ENCODE measurements at regions not wholly inside any gene's neighbourhood (a gene's known extent, or its start where the extent isn't known, plus 50 kb on each side); places are given as distances from the start of the nearest gene placed in this dataset.

- no peak for DNase-seq (ENCODE audit: low spot score)
- in situ Hi-C loops (cut with MboI; ENCODE audit: low sequenced_read_pairs, unreplicated experiment) = no loop called here
- TF ChIP-seq CTCF (IDR thresholded peaks at IDR 0.05; ENCODE audit: borderline replicate concordance, control extremely low read depth, extremely low read depth, insufficient read depth, missing control alignments) = no peak
These were observed 334.5 kb downstream of the CTTN start for GRCh38 chr11:70732881-70733196.

- TF ChIP-seq CTCF (IDR thresholded peaks at IDR 0.05; ENCODE audit: borderline replicate concordance, control extremely low read depth, extremely low read depth, insufficient read depth, missing control alignments) = no peak
- no peak for DNase-seq (ENCODE audit: low spot score)
- in situ Hi-C loops (cut with MboI; ENCODE audit: low sequenced_read_pairs, unreplicated experiment) = no loop called here
These were observed 335.3 kb downstream of the CTTN start for GRCh38 chr11:70733327-70734325.

- TF ChIP-seq CTCF (IDR thresholded peaks at IDR 0.05; ENCODE audit: borderline replicate concordance, control extremely low read depth, extremely low read depth, insufficient read depth, missing control alignments) = no peak
- in situ Hi-C loops (cut with MboI; ENCODE audit: low sequenced_read_pairs, unreplicated experiment) = no loop called here
- DNase-seq (ENCODE audit: low spot score) = no peak
These were observed 336.1 kb downstream of the CTTN start for GRCh38 chr11:70734379-70734778.

GRCh38 chr11:70734911-70735310 is 336.6 kb downstream of the CTTN start:
- in situ Hi-C loops (cut with MboI; ENCODE audit: low sequenced_read_pairs, unreplicated experiment) = no loop called here
- no peak for DNase-seq (ENCODE audit: low spot score)
- no peak for TF ChIP-seq CTCF (IDR thresholded peaks at IDR 0.05; ENCODE audit: borderline replicate concordance, control extremely low read depth, extremely low read depth, insufficient read depth, missing control alignments)

GRCh38 chr11:70735976-70736375 is 337.6 kb downstream of the CTTN start:
- in situ Hi-C loops (cut with MboI; ENCODE audit: low sequenced_read_pairs, unreplicated experiment) = no loop called here
- no peak for DNase-seq (ENCODE audit: low spot score)
- TF ChIP-seq CTCF (IDR thresholded peaks at IDR 0.05; ENCODE audit: borderline replicate concordance, control extremely low read depth, extremely low read depth, insufficient read depth, missing control alignments) = no peak

- in situ Hi-C loops (cut with MboI; ENCODE audit: low sequenced_read_pairs, unreplicated experiment) = no loop called here
- TF ChIP-seq CTCF (IDR thresholded peaks at IDR 0.05; ENCODE audit: borderline replicate concordance, control extremely low read depth, extremely low read depth, insufficient read depth, missing control alignments) = no peak
- DNase-seq (ENCODE audit: low spot score) = no peak
These were observed 338.1 kb downstream of the CTTN start for GRCh38 chr11:70736461-70736860.
